Ishikawa (cell line): ENCODE measurements at regions not wholly inside any gene's neighbourhood (a gene's known extent, or its start where the extent isn't known, plus 50 kb on each side); places are given as distances from the start of the nearest gene placed in this dataset.

Experiments used
- CEBPB ChIP-seq: IDR thresholded peaks from 2 replicates; pipeline ENCODE4 v1.6.1; 2012
- CREB1 ChIP-seq: IDR thresholded peaks from 2 replicates; pipeline ENCODE4 v1.6.1; 2012; ENCODE audit warnings: low read depth
- EGR1 ChIP-seq: IDR thresholded peaks from 2 replicates; pipeline ENCODE4 v1.6.1; 2012
- EP300 ChIP-seq: IDR thresholded peaks from 2 replicates; pipeline ENCODE4 v1.6.1; 2012; ENCODE audit warnings: borderline replicate concordance
- FOXM1 ChIP-seq: IDR thresholded peaks from 2 replicates; pipeline ENCODE4 v1.6.1; 2012; ENCODE audit warnings: low read depth, borderline replicate concordance
- NFIC ChIP-seq: IDR thresholded peaks from 2 replicates; pipeline ENCODE4 v1.6.1; 2012
- RAD21 ChIP-seq: IDR thresholded peaks from 2 replicates; pipeline ENCODE4 v1.6.1; 2012; ENCODE audit warnings: low read depth
- REST ChIP-seq: IDR thresholded peaks from 2 replicates; pipeline ENCODE4 v1.6.1; 2012; ENCODE audit warnings: low read depth, mild to moderate bottlenecking
- TAF1 ChIP-seq: IDR thresholded peaks from 2 replicates; pipeline ENCODE4 v1.6.1; 2012; ENCODE audit warnings: low read depth, mild to moderate bottlenecking
- TCF12 ChIP-seq: IDR thresholded peaks from 2 replicates; pipeline ENCODE4 v1.6.1; 2012; ENCODE audit warnings: low read depth
- TEAD4 ChIP-seq: IDR thresholded peaks from 2 replicates; pipeline ENCODE4 v1.6.1; 2012
- USF1 ChIP-seq: IDR thresholded peaks from 2 replicates; pipeline ENCODE4 v1.6.1; 2012
- YY1 ChIP-seq: IDR thresholded peaks from 2 replicates; pipeline ENCODE4 v1.6.1; 2012; ENCODE audit warnings: low read depth
- ZBTB7A ChIP-seq: IDR thresholded peaks from 2 replicates; pipeline ENCODE4 v1.6.1; 2012; ENCODE audit warnings: low read depth
- TF ChIP-seq, protein P1 (sequence below): IDR thresholded peaks from 2 replicates; pipeline ENCODE4 v1.6.1; 2012

DNA sequence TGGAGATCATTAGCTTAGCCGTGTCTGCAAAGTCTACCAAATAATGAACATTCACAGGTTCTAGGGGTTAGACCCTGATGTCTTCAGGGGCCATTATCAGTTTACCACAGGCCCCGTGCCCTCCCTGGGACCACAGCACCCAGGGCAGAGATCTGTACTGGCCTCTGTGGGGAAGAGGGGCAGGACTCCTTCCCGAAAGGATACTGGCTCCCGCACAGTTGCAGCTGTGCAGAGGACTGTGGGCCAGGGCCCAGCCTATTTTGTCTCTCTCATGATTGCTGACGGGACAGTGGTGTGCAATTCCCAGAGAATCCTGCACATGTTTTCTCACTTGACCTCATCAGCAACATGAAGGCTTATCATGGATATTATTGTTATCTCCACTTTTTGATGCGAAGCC, 243.9 kb downstream of the GLRX3 start:
- TF ChIP-seq REST (no peak), EP300 (no peak), FOXM1 (no peak), USF1 (no peak)
- TF ChIP-seq, protein P1, sequence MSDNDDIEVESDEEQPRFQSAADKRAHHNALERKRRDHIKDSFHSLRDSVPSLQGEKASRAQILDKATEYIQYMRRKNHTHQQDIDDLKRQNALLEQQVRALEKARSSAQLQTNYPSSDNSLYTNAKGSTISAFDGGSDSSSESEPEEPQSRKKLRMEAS: no peak

DNA sequence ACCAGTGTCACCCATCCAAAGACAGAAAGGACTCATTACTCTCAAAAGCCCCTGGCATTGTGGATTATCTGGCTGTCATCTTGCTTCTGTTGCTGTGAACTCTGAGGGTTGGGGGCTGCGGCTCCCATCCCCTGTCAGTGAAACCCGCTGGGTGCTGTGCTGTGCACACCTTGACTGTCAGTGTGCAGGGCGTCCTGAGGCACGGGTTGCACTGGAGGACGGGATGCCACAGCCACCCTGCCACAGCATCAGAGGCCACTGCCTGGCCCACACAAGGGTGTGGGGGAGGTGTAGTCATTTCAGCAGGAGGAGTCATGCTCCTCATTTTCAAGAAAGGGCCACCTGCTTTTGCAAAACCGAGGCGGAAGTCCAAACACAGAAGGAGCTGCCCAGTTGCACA, 245.8 kb downstream of the GLRX3 start:
- TF ChIP-seq, protein P1: no peak
- no peak for TF ChIP-seq FOXM1
- TF ChIP-seq YY1: no peak
- no peak for TF ChIP-seq TEAD4
- TF ChIP-seq EP300: no peak
- no peak for TF ChIP-seq CREB1
- TF ChIP-seq TCF12: no peak
- no peak for TF ChIP-seq EGR1
- no peak for TF ChIP-seq REST
- TF ChIP-seq ZBTB7A: no peak
- TF ChIP-seq CEBPB: no peak
- no peak for TF ChIP-seq TAF1
- TF ChIP-seq NFIC: no peak

GRCh38 chr10:130387936-130388580, 251.9 kb downstream of the GLRX3 start:
- TF ChIP-seq TEAD4 (no peak), TAF1 (no peak), CEBPB (no peak)

- TF ChIP-seq USF1 (no peak), CEBPB (no peak), EGR1 (no peak), NFIC (no peak), RAD21 (no peak), EP300 (no peak), TEAD4 (no peak)
- TF ChIP-seq, protein P1: no peak
These were observed 252.6 kb downstream of the GLRX3 start for GRCh38 chr10:130388746-130389145.

DNA sequence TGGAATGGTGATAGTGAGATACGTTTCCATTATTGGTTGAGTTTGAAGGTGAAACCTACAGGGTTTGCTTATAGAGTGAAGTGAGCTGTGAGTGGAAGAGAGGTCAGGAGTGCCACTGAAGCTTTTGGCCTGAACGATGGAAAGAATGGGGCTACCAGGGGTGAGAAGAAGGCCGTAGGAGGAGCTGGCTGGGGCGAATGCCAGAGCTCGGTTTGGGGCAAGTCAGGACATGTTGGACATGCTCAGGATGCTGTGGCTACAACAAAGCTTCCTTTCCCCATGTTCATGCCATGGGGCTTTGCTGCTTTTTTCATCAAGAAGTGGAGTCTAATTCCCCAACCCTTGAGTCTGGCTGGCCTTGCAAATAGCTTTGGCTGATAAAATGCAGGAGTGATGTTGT, 253.7 kb downstream of the GLRX3 start:
- no peak for TF ChIP-seq TCF12
- no peak for TF ChIP-seq TEAD4
- no peak for TF ChIP-seq CREB1
- TF ChIP-seq FOXM1: no peak
- no peak for TF ChIP-seq TAF1
- no peak for TF ChIP-seq NFIC
- TF ChIP-seq EGR1: no peak
- TF ChIP-seq REST: no peak
